ENCODE measurements at regions not wholly inside any gene's neighbourhood (a gene's known extent, or its start where the extent isn't known, plus 50 kb on each side); places are given as distances from the start of the nearest gene placed in this dataset.

DNA sequence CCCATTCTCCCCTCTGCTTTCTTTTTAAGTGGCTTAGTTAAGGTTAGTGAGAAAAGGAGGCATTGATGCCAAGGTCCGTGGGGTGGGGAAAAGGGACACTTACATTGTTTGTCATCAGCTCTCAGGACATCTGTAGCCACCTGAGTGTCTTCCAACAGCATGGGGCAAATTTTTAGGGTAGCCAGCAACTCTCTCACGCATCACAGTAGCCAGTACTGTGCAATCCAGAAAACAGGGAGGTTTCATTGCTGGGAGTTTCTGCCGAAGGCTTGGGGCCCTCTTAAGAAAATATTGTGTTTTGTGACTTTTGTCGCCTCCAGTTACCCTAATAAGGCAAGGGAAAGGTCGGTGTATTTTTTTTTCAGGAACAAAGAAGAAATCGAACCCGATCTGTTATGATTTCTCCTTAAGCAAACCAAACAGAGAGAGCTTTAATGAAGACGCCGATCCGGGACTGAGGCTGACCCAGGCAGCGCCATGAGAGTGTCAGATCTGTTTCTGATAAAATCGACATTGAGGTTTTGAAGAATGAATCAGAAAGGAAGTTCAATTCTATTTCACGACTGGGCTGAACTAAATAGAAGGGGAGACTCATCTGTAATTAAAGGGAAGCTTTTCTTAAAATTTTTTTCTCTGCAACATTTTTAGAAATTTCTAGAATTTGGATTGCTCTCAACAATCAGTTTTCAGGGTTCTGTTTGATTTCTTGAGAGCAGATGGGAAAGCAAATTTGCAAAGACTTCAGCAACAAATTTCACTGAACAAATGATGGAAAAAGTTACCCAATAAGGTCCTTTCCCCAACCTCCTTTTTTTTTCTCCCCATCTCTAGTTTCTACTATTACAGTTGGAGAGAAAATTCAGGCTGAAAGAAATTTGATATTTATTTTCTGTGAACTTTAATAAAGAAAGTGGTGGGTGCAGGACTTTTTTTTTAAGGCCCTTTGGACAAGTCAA, 144.7 kb upstream of the IRX3 start:
- intact Hi-C loops (cut with micrococcal nuclease) = no loop called here

DNA sequence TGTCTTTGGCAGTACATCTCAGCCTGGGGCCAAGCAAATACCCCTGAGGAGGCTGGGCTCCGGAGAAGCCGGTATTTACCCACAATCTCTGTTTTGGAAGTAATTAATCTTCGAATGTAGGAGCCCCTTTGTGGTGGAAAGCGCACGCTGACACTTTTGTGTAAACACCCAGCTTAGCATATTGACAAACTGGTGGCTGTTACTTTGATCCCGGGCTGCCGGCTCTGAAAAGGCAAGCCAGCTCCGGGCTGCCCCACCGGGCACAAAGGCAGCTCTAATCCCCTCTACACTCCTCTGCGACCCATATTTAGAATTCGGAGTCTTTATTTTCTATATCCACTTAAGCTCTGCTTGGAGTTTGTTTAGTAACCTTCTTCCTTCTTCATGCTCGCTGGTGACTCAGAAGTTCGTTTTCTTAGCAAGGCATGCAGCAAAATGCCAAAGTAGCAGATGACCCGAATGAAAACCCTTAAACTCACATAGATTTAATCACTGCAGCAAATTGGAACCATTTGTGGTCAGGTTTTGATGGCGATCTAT, 144.0 kb upstream of the IRX3 start:
- intact Hi-C loops (cut with micrococcal nuclease) = no loop called here
- Mint-ChIP-seq H3K27me3 (ENCODE audit: insufficient read depth, unreplicated experiment) (no peaks in the 10 kb centered on the region), H3K36me3 (ENCODE audit: insufficient read depth, unreplicated experiment) (peaks cover 2% of the 10 kb centered on the region), H3K27ac (ENCODE audit: low read depth, unreplicated experiment) (peak overlapping the region; percentile 64), H3K4me3 (ENCODE audit: unreplicated experiment) (no peak overlapping the region), H3K4me1 (ENCODE audit: insufficient read depth, unreplicated experiment) (peaks cover 26% of the 10 kb centered on the region), H3K9me3 (ENCODE audit: unreplicated experiment) (no peaks in the 10 kb centered on the region)
- TF ChIP-seq, protein P1, sequence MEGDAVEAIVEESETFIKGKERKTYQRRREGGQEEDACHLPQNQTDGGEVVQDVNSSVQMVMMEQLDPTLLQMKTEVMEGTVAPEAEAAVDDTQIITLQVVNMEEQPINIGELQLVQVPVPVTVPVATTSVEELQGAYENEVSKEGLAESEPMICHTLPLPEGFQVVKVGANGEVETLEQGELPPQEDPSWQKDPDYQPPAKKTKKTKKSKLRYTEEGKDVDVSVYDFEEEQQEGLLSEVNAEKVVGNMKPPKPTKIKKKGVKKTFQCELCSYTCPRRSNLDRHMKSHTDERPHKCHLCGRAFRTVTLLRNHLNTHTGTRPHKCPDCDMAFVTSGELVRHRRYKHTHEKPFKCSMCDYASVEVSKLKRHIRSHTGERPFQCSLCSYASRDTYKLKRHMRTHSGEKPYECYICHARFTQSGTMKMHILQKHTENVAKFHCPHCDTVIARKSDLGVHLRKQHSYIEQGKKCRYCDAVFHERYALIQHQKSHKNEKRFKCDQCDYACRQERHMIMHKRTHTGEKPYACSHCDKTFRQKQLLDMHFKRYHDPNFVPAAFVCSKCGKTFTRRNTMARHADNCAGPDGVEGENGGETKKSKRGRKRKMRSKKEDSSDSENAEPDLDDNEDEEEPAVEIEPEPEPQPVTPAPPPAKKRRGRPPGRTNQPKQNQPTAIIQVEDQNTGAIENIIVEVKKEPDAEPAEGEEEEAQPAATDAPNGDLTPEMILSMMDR (IDR thresholded peaks at IDR 0.05; ENCODE audit: unreplicated experiment) = no peak
- no peak for DNase-seq (ENCODE audit: unreplicated experiment)
- no TSS peak for BruUV-seq (replicated peaks)
- POLR2A ChIA-PET = interaction anchor here (0.6 to 2.9 kb wide), 4 partner anchors 17 to 245 kb away, joined by 3 to 7 read pairs (median 5); partner anchors contain the start of gene IRX3
- CTCF ChIA-PET = no interaction called here

More for the DNA sequence above, 144.7 kb upstream of the IRX3 start:
- no peak overlapping the region for H3K4me3 Mint-ChIP-seq (ENCODE audit: unreplicated experiment)
- H3K4me1 Mint-ChIP-seq (ENCODE audit: insufficient read depth, unreplicated experiment) = peaks cover 19% of the 10 kb centered on the region
- no peaks in the 10 kb centered on the region for H3K36me3 Mint-ChIP-seq (ENCODE audit: insufficient read depth, unreplicated experiment)
- no peaks in the 10 kb centered on the region for H3K9me3 Mint-ChIP-seq (ENCODE audit: unreplicated experiment)
- BruUV-seq (replicated peaks) = no TSS peak
- CTCF ChIA-PET = no interaction called here
- TF ChIP-seq, protein P1 (IDR thresholded peaks at IDR 0.05; ENCODE audit: unreplicated experiment) = no peak
- H3K27ac Mint-ChIP-seq (ENCODE audit: low read depth, unreplicated experiment) = peak overlapping the region; percentile 64
- no peak for DNase-seq (ENCODE audit: unreplicated experiment)
- H3K27me3 Mint-ChIP-seq (ENCODE audit: insufficient read depth, unreplicated experiment) = no peaks in the 10 kb centered on the region
- POLR2A ChIA-PET = interaction anchor here (0.6 to 2.9 kb wide), 4 partner anchors 12 to 244 kb away, joined by 4 to 7 read pairs (median 5); partner anchors contain the start of gene IRX3

DNA sequence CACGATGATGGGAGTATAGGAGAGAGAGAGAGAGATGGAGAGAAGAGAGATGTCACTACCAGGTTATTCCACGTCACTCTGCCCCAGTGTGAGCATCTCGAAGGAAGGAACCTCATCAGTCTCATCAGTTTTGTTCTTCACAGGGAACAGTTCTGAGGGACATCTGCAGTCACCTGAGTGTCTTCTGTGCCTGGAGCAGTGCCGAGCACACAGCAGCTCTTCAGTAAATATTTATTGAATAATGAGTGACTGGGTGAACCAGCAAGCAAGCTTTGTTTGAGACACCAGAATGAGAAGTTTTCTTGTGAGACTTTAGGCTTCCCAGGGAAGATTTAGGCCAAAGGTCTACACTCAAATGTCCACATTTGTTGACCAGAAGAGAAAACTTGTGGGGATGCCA, 142.4 kb upstream of the IRX3 start:
- peaks cover 34% of the 10 kb centered on the region for H3K4me1 Mint-ChIP-seq (ENCODE audit: insufficient read depth, unreplicated experiment)
- no peaks in the 10 kb centered on the region for H3K9me3 Mint-ChIP-seq (ENCODE audit: unreplicated experiment)
- DNase-seq (ENCODE audit: unreplicated experiment) = no peak
- POLR2A ChIA-PET = interaction anchor here (0.6 to 2.9 kb wide), 3 partner anchors 17 to 498 kb away, joined by 3 to 7 read pairs (median 4); no protein-coding TSS in a partner anchor
- intact Hi-C loops (cut with micrococcal nuclease) = no loop called here
- no peak overlapping the region for H3K4me3 Mint-ChIP-seq (ENCODE audit: unreplicated experiment)
- TF ChIP-seq, protein P1 (IDR thresholded peaks at IDR 0.05; ENCODE audit: unreplicated experiment) = no peak
- peaks cover 5% of the 10 kb centered on the region for H3K36me3 Mint-ChIP-seq (ENCODE audit: insufficient read depth, unreplicated experiment)
- no peak overlapping the region for H3K27ac Mint-ChIP-seq (ENCODE audit: low read depth, unreplicated experiment)
- no peaks in the 10 kb centered on the region for H3K27me3 Mint-ChIP-seq (ENCODE audit: insufficient read depth, unreplicated experiment)
- CTCF ChIA-PET = interaction anchor here (0.5 to 0.6 kb wide), 3 partner anchors 18 to 534 kb away, joined by 3 read pairs; no protein-coding TSS in a partner anchor
- BruUV-seq (replicated peaks) = no TSS peak

DNA sequence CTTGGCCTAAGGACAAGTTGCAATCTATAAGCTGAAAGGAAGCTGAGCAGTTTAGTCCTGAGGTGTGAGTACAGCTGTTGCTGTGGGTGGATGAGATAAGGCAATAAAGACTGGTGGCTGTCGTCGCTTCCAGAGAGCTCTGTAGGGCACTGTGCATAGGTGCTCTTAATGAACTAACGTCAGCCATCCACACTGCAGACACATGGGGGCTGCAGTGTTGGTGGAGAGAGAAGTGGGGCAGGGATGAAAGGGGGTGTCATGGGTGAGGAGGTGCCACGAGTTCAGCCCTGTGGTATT, 139.9 kb upstream of the IRX3 start:
- TF ChIP-seq, protein P1 (IDR thresholded peaks at IDR 0.05; ENCODE audit: unreplicated experiment) = no peak
- no TSS peak for BruUV-seq (replicated peaks)
- Mint-ChIP-seq H3K27me3 (ENCODE audit: insufficient read depth, unreplicated experiment) (no peaks in the 10 kb centered on the region), H3K4me1 (ENCODE audit: insufficient read depth, unreplicated experiment) (peaks cover 51% of the 10 kb centered on the region), H3K27ac (ENCODE audit: low read depth, unreplicated experiment) (no peak overlapping the region), H3K36me3 (ENCODE audit: insufficient read depth, unreplicated experiment) (peaks cover 5% of the 10 kb centered on the region), H3K4me3 (ENCODE audit: unreplicated experiment) (no peak overlapping the region), H3K9me3 (ENCODE audit: unreplicated experiment) (no peaks in the 10 kb centered on the region)
- intact Hi-C loops (cut with micrococcal nuclease) = no loop called here
- CTCF ChIA-PET = interaction anchor here (0.6 to 1.7 kb wide), 7 partner anchors 8 to 501 kb away, joined by 3 to 5 read pairs (median 4); no protein-coding TSS in a partner anchor
- POLR2A ChIA-PET = interaction anchor here (0.7 to 6.1 kb wide), 13 partner anchors 8 to 658 kb away, joined by 3 to 73 read pairs (median 5); partner anchors contain the start of genes IRX3 and IRX5
- DNase-seq (ENCODE audit: unreplicated experiment) = no peak
